GM10266 (cell line): ENCODE measurements at regions not wholly inside any gene's neighbourhood (a gene's known extent, or its start where the extent isn't known, plus 50 kb on each side); places are given as distances from the start of the nearest gene placed in this dataset.

Experiments
- DNase-seq: peaks from one replicate; pipeline ENCODE4 v3.0.0; 2012; ENCODE audit errors: extremely low spot score
- CTCF ChIP-seq: IDR thresholded peaks from 2 replicates; pipeline ENCODE4 v1.5.1; 2012; ENCODE audit warnings: mild to moderate bottlenecking, low read depth; ENCODE audit not compliant: control insufficient read depth, insufficient read depth; ENCODE audit errors: missing control alignments

- no peak for TF ChIP-seq CTCF
- no peak for DNase-seq
These were observed 278.4 kb downstream of the PHF14 start for GRCh38 chr7:11252011-11252607.

DNA sequence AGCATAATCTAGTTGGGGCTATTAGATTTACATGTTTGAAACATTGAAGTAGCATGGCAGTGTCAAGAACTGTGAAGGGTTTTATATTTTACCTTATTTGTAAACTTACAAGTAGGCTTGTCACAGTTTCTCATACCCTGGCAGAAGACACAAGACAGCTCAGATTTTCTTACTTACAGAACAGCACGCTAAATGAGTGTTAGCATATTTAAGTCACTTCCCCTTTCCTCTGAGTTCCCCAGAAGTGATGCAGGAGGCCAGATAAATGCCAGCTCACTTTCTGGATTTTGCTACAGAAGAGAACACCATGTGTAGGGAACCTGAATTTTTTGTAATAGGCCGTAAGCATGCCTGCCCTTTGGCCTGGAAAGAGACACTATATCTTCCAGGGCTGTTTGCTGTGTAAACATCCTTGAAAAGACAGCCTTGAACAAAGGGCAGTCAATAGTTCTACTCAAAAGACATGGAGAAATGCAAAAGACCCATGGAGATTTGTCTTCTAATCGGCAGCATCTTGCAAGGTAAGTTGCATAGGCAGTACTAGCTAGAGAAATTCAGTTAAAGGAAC lies 279.1 kb downstream of the PHF14 start:
- no peak for DNase-seq
- no peak for TF ChIP-seq CTCF

DNA sequence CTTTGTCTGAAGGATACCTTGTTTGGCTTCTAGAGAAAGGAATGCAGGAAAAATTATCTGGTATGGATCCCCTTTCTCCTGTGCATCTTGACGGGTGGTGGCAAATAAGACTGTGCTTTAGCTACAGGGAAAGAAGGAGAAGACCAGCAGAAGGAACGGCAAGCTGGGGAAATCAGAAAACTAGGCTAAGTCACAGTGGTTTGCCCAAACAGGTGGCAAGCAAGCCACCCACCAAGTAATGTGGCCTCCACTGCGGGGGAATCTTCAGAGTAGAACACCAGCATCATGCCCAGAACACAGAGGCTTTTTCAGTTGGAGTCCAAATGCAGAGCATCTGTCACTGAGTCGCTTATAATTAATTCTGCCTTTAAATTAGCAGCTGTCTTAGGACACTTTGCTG lies 282.8 kb downstream of the PHF14 start:
- no peak for DNase-seq
- no peak for TF ChIP-seq CTCF

DNA sequence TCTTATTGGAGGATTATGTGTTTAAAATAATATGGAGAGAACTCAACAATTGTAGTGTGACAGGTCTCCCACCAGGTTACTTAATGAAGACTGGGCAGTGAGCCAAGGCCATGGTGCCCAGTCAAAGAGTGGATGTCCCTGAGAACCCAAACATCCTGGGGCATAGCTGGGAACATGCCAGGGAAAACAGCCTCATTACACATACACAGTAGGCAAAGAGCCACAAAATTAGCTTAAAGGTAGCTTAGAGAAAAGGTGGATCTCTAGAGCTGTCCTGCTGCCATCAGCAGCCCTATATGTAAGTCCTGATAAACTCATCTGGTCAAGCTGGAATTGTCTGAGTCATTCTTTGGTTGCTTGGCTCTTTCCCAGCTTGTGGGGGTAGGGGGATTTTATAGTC lies 287.8 kb downstream of the PHF14 start:
- no peak for DNase-seq
- no peak for TF ChIP-seq CTCF

DNA sequence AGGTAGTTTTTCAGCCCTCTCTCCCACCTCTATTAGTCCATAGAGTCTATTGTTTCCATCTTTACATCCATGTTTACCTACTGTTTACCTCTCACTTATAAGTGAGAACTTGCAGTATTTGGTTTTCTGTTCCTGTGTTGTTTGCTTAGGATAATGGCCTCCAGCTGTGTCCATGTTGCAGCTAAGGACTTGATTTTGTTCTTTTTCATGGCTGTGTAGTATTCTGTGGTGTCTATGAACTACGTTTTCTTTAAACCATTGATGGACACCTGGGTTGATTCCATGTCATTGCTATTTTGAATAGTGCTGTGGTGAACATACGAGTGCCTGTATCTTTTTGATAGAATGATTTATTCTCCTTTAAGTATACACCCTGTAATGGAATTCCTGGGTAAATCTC lies 292.4 kb downstream of the PHF14 start:
- no peak for DNase-seq
- no peak for TF ChIP-seq CTCF

GRCh38 chr7:11272352-11272751 lies 298.7 kb downstream of the PHF14 start:
- no peak for TF ChIP-seq CTCF
- DNase-seq = no peak

GRCh38 chr7:11274074-11274473 lies 300.4 kb downstream of the PHF14 start:
- TF ChIP-seq CTCF = no peak
- DNase-seq = no peak
